H1 (cell line): ENCODE measurements at regions not wholly inside any gene's neighbourhood (a gene's known extent, or its start where the extent isn't known, plus 50 kb on each side); places are given as distances from the start of the nearest gene placed in this dataset.
A peak's percentile ranks its signal among the peaks of the same experiment; 100 is the strongest.

Experiments used
- CTCF ChIA-PET: fragments of 300-600 bp; sonication (Branson Sonifier 250); formaldehyde crosslinking; loops from one replicate; lab custom pipeline; 2021; ENCODE audit not compliant: partially characterized antibody; lab: Charles Lee
- POLR2A ChIA-PET: fragments of 300-600 bp; sonication (Branson Sonifier 250); formaldehyde crosslinking; loops from one replicate; lab custom pipeline; 2021; ENCODE audit warnings: inconsistent platforms; ENCODE audit not compliant: partially characterized antibody; lab: Charles Lee
- DNase-seq, 2 experiments: peaks; one replicate each; pipeline versions ENCODE4 v3.0.0 to v3.0.0-alpha.2; 2010 to 2022; ENCODE audit warnings: low spot score in 2 of 2, low read depth in 1 of 2, mixed read lengths in 1 of 2
- FAIRE-seq: peaks from 2 replicates; lab custom pipeline; 2011; peaks lifted over from hg19 to GRCh38; lab: Jason Lieb, UNC
- H2AFZ ChIP-seq: 2 replicates; pipeline ENCODE4 v1.8.1; 2012; ENCODE audit warnings: low read length, inconsistent platforms
- H2AK5ac ChIP-seq: 2 replicates; pipeline ENCODE4 v1.6.1; 2013; ENCODE audit warnings: low read depth, low read length
- H2BK120ac ChIP-seq: replicated peaks from 2 replicates; pipeline ENCODE3; 2013; ENCODE audit warnings: low read depth, low read length, inconsistent platforms
- H2BK12ac ChIP-seq: 2 replicates; pipeline ENCODE4 v1.6.1; 2013; ENCODE audit warnings: low read depth, low read length
- H2BK15ac ChIP-seq: 2 replicates; pipeline ENCODE4 v1.6.1; 2013; ENCODE audit warnings: low read length
- H2BK20ac ChIP-seq: 2 replicates; pipeline ENCODE4 v1.6.1; 2013; ENCODE audit warnings: low read length
- H2BK5ac ChIP-seq: 2 replicates; pipeline ENCODE4 v1.6.1; 2013; ENCODE audit warnings: low read depth, low read length
- H3K14ac ChIP-seq: 2 replicates; pipeline ENCODE4 v1.6.1; 2013; ENCODE audit warnings: inconsistent platforms; ENCODE audit not compliant: insufficient read length
- H3K18ac ChIP-seq: 2 replicates; pipeline ENCODE4 v1.6.1; 2013; ENCODE audit warnings: low read length; ENCODE audit errors: extremely low read depth
- H3K23ac ChIP-seq: 2 replicates; pipeline ENCODE4 v1.6.1; 2013; ENCODE audit warnings: inconsistent platforms; ENCODE audit not compliant: insufficient read length
- H3K23me2 ChIP-seq: 2 replicates; pipeline ENCODE4 v1.6.1; 2013; ENCODE audit warnings: low read depth, low read length
- H3K27ac ChIP-seq: 2 replicates; pipeline ENCODE4 v1.6.1; 2011; ENCODE audit warnings: low read depth, low read length, inconsistent platforms
- H3K27me3 ChIP-seq, 4 experiments: replicated peaks in 1 of 4; 1 replicate in 1 of 4; 2 replicates in 3 of 4; pipeline versions ENCODE4 v1.6.1 to v1.8.1; 2011 to 2013; ENCODE audit warnings: low read length in 3 of 4, mild to moderate bottlenecking in 3 of 4, inconsistent platforms in 2 of 4, mixed read lengths in 2 of 4, moderate library complexity in 1 of 4; ENCODE audit not compliant: control insufficient read depth in 3 of 4, insufficient read depth in 3 of 4; ENCODE audit errors: extremely low read depth in 1 of 4
- H3K36me3 ChIP-seq, 4 experiments: 2 replicates each; pipeline versions ENCODE4 v1.6.1 to v1.8.1; 2011 to 2013; ENCODE audit warnings: mild to moderate bottlenecking in 4 of 4, low read length in 3 of 4, moderate library complexity in 2 of 4, control low read depth in 1 of 4, inconsistent platforms in 1 of 4; ENCODE audit not compliant: insufficient read depth in 4 of 4, control insufficient read depth in 2 of 4
- H3K4ac ChIP-seq: replicated peaks from 2 replicates; pipeline ENCODE3; 2013; ENCODE audit warnings: low read length, low read depth, mixed read lengths, inconsistent platforms; ENCODE audit not compliant: insufficient read length
- H3K4me1 ChIP-seq, 4 experiments: replicated peaks in 1 of 4; 1 replicate in 1 of 4; 2 replicates in 3 of 4; pipeline versions ENCODE4 v1.6.1 to v1.8.1; 2011 to 2013; ENCODE audit warnings: low read length in 3 of 4, inconsistent platforms in 2 of 4, mixed read lengths in 1 of 4; ENCODE audit not compliant: insufficient read depth in 4 of 4, control insufficient read depth in 3 of 4
- H3K4me2 ChIP-seq, 2 experiments: 2 replicates each; pipeline versions ENCODE4 v1.6.1 to v1.8.1; 2011 to 2013; ENCODE audit warnings: low read depth in 2 of 2, low read length in 2 of 2, control low read depth in 1 of 2, inconsistent platforms in 1 of 2, mild to moderate bottlenecking in 1 of 2; ENCODE audit not compliant: insufficient read depth in 1 of 2
- H3K4me3 ChIP-seq, 4 experiments: fragments of 200-600, 300-600 bp in 1 of 4; sonication (generic), shearing (Covaris generic), sonication (Bioruptor Twin) in 1 of 4; 2 replicates each; pipeline versions ENCODE4 v1.5.1 to v1.8.1; 2011 to 2016; ENCODE audit warnings: low read length in 4 of 4, low read depth in 3 of 4, control low read depth in 2 of 4, inconsistent platforms in 2 of 4, mild to moderate bottlenecking in 2 of 4, mixed read lengths in 1 of 4, moderate library complexity in 1 of 4; ENCODE audit not compliant: insufficient read depth in 2 of 4; ENCODE audit errors: extremely low read depth in 1 of 4
- H3K56ac ChIP-seq: replicated peaks from 2 replicates; pipeline ENCODE3; 2013; ENCODE audit warnings: low read depth, mild to moderate bottlenecking, mixed read lengths, low read length, inconsistent platforms; ENCODE audit not compliant: insufficient read length
- H3K79me1 ChIP-seq: 2 replicates; pipeline ENCODE4 v1.6.1; 2013; ENCODE audit warnings: low read depth, low read length, control low read depth
- H3K79me2 ChIP-seq, 2 experiments: 2 replicates each; pipeline versions ENCODE4 v1.6.1 to v1.8.1; 2012 to 2013; ENCODE audit warnings: low read length in 2 of 2, mild to moderate bottlenecking in 2 of 2, inconsistent platforms in 1 of 2; ENCODE audit not compliant: insufficient read depth in 2 of 2, control insufficient read depth in 1 of 2
- H3K9ac ChIP-seq, 4 experiments: replicated peaks in 1 of 4; 1 replicate in 1 of 4; 2 replicates in 3 of 4; pipeline versions ENCODE4 v1.6.1 to v1.8.1; 2011 to 2013; ENCODE audit warnings: low read depth in 3 of 4, low read length in 3 of 4, control low read depth in 2 of 4, mild to moderate bottlenecking in 2 of 4, moderate library complexity in 2 of 4, inconsistent platforms in 1 of 4; ENCODE audit errors: extremely low read depth in 1 of 4
- H3K9me3 ChIP-seq, 2 experiments: 2 replicates each; pipeline versions ENCODE4 v1.6.1 to v1.8.1; 2012 to 2013; ENCODE audit warnings: mild to moderate bottlenecking in 2 of 2, moderate library complexity in 2 of 2, control low read depth in 1 of 2, inconsistent platforms in 1 of 2, low read depth in 1 of 2, low read length in 1 of 2, mixed read lengths in 1 of 2; ENCODE audit not compliant: insufficient read depth in 2 of 2
- H4K20me1 ChIP-seq, 2 experiments: replicated peaks in 1 of 2; 2 replicates each; pipeline versions ENCODE3 to v1.8.1; 2011 to 2013; ENCODE audit warnings: inconsistent platforms in 2 of 2, low read length in 2 of 2, mild to moderate bottlenecking in 1 of 2; ENCODE audit not compliant: insufficient read depth in 2 of 2, control insufficient read depth in 1 of 2
- H4K5ac ChIP-seq: 2 replicates; pipeline ENCODE4 v1.6.1; 2013; ENCODE audit warnings: low read length, low read depth, mixed read lengths, inconsistent platforms; ENCODE audit not compliant: insufficient read length
- H4K8ac ChIP-seq: 2 replicates; pipeline ENCODE4 v1.8.0; 2013; ENCODE audit warnings: mild to moderate bottlenecking, moderate library complexity, low read length, inconsistent platforms; ENCODE audit not compliant: insufficient read depth; ENCODE audit errors: extremely low read depth
- H4K91ac ChIP-seq: replicated peaks from 2 replicates; pipeline ENCODE3; 2013; ENCODE audit warnings: low read length, mixed read lengths, inconsistent platforms; ENCODE audit not compliant: insufficient read length
- CHD2 ChIP-seq: IDR thresholded peaks from 2 replicates; pipeline ENCODE4 v1.6.1; 2012; ENCODE audit warnings: low read length, improper control_type of control experiment
- JUN ChIP-seq: IDR thresholded peaks from 2 replicates; pipeline ENCODE4 v1.6.1; 2011; ENCODE audit warnings: low read depth, mild to moderate bottlenecking, improper control_type of control experiment, low read length
- POU5F1 ChIP-seq: IDR thresholded peaks from 2 replicates; pipeline ENCODE4 v1.6.1; 2011; ENCODE audit warnings: low read depth, mild to moderate bottlenecking, low read length, moderate library complexity
- SUZ12 ChIP-seq: fragments of 200-600 bp; sonication (generic); IDR thresholded peaks from 2 replicates; pipeline ENCODE4 v1.6.1; 2012; ENCODE audit warnings: mild to moderate bottlenecking, inconsistent platforms, low read length, moderate library complexity, mixed read lengths

- H3K18ac ChIP-seq, result no peak overlapping the region
- no peak overlapping the region for H4K91ac ChIP-seq
- no peaks in the 10 kb centered on the region for H4K20me1 ChIP-seq
- no peak overlapping the region for H2AFZ ChIP-seq
- no peaks in the 10 kb centered on the region for H3K79me1 ChIP-seq
- H3K79me2 ChIP-seq, result no peaks in the 10 kb centered on the region
- no peaks in the 10 kb centered on the region; a peak in 1 of 8 replicates for H3K36me3 ChIP-seq
- H3K4ac ChIP-seq, result no peak overlapping the region
- H2BK20ac ChIP-seq, result no peak overlapping the region
- no peak overlapping the region for H2BK12ac ChIP-seq
- H3K4me2 ChIP-seq, result peak overlapping the region; percentile 12 to 13; a peak in 1 of 4 replicates
- H2BK120ac ChIP-seq, result no peak overlapping the region
- H3K56ac ChIP-seq, result no peak overlapping the region
- H4K8ac ChIP-seq, result no peak overlapping the region
- H2BK5ac ChIP-seq, result no peak overlapping the region
- H3K27me3 ChIP-seq, result no peaks in the 10 kb centered on the region
- no peak overlapping the region for H3K23ac ChIP-seq
- peak overlapping the region in 1 of 4 experiments; percentile 15; a peak in 1 of 8 replicates for H3K4me3 ChIP-seq
- peak; percentile 91 for FAIRE-seq
- H3K9me3 ChIP-seq, result no peaks in the 10 kb centered on the region
- ChIA-PET POLR2A (interaction anchor here (0.6 kb wide), 1 partner anchor 642 kb away, joined by 3 read pairs; no protein-coding TSS in a partner anchor), CTCF (interaction anchor here (1.3 kb wide), 1 partner anchor 639 kb away, joined by 3 read pairs; no protein-coding TSS in a partner anchor)
- H3K9ac ChIP-seq, result no peak overlapping the region
- H3K23me2 ChIP-seq, result no peaks in the 10 kb centered on the region
- H2AK5ac ChIP-seq, result no peak overlapping the region
- peaks cover 0 to 5% (median 3%) of the 10 kb centered on the region in 4 experiments; a peak in 3 of 7 replicates for H3K4me1 ChIP-seq
- H4K5ac ChIP-seq, result no peak overlapping the region
- no peak overlapping the region for H3K27ac ChIP-seq
- H3K14ac ChIP-seq, result no peak overlapping the region
- H2BK15ac ChIP-seq, result no peak overlapping the region
- no peak for DNase-seq
- TF ChIP-seq JUN (no peak), SUZ12 (no peak), CHD2 (no peak), POU5F1 (0 out of 2 replicates have a peak, but pooled peaks have one; percentile 57)
These were observed 324.2 kb upstream of the RGPD4 start for GRCh38 chr2:107502539-107502938.
